ENCODE measurements at regions not wholly inside any gene's neighbourhood (a gene's known extent, or its start where the extent isn't known, plus 50 kb on each side); places are given as distances from the start of the nearest gene placed in this dataset.

GRCh38 chr2:49798570-49798969 is 644.3 kb upstream of the FSHR start:
- ChIA-PET POLR2A (no interaction called here), CTCF (no interaction called here)
- Histone ChIP-seq H3K9ac (ENCODE audit: low read length) (no peak overlapping the region), H3K27ac (ENCODE audit: low read length in 2 of 2) (no peak overlapping the region), H3K27me3 (replicated peaks in 1 of 4; ENCODE audit: control extremely low read depth in 1 of 4, control insufficient read depth in 3 of 4, insufficient read depth in 4 of 4, low read length in 3 of 4) (no peaks in the 10 kb centered on the region), H3K4me1 (ENCODE audit: control insufficient read depth in 2 of 2, insufficient read depth in 2 of 2, low read length in 2 of 2) (no peaks in the 10 kb centered on the region), H3K4me3 (ENCODE audit: control extremely low read depth in 1 of 5, extremely low read depth in 1 of 5, insufficient read depth in 1 of 5, low read depth in 2 of 5, low read length in 4 of 5) (no peak overlapping the region), H3K9me3 (ENCODE audit: control extremely low read depth in 1 of 3, control insufficient read depth in 2 of 3, insufficient read depth in 1 of 3, low read length in 2 of 3) (peaks cover 0 to 5% (median 0%) of the 10 kb centered on the region in 3 donors), H4K20me1 (ENCODE audit: control insufficient read depth, insufficient read depth, low read length, poor library complexity, severe bottlenecking) (no peaks in the 10 kb centered on the region), H3K36me3 (replicated peaks in 1 of 2; ENCODE audit: control extremely low read depth in 1 of 2, control insufficient read depth in 1 of 2, extremely low read depth in 1 of 2, insufficient read depth in 2 of 2, low read length in 1 of 2) (no peaks in the 10 kb centered on the region), H3K4me2 (replicated peaks; ENCODE audit: low read depth, low read length, poor library complexity, severe bottlenecking) (no peak overlapping the region), H3K79me2 (ENCODE audit: control insufficient read depth, insufficient read depth, low read length) (no peaks in the 10 kb centered on the region), H2AFZ (ENCODE audit: insufficient read depth, low read depth, low read length, poor library complexity, severe bottlenecking) (no peak overlapping the region)
- no peak for TF ChIP-seq CTCF (IDR thresholded peaks at IDR 0.05)
- no peak for TF ChIP-seq EZH2 (IDR thresholded peaks at IDR 0.05; ENCODE audit: borderline replicate concordance, insufficient read depth, low read depth, low read length, poor library complexity, severe bottlenecking)
- Mint-ChIP-seq H3K9me3 (ENCODE audit: insufficient read depth) (peaks cover 4% of the 10 kb centered on the region), H3K27me3 (no peaks in the 10 kb centered on the region), H3K4me3 (no peak overlapping the region), H3K27ac (no peak overlapping the region), H3K4me1 (no peaks in the 10 kb centered on the region)
- no peak for ATAC-seq (ENCODE audit: low read depth)
- no peak for DNase-seq
- intact Hi-C loops (cut with micrococcal nuclease): no loop called here

- peaks cover 2% of the 10 kb centered on the region for H3K9me3 Mint-ChIP-seq (ENCODE audit: insufficient read depth)
- POLR2A ChIA-PET: no interaction called here
- Histone ChIP-seq H3K27ac (ENCODE audit: low read length in 2 of 2) (no peak overlapping the region), H3K27me3 (replicated peaks in 1 of 4; ENCODE audit: control extremely low read depth in 1 of 4, control insufficient read depth in 3 of 4, insufficient read depth in 4 of 4, low read length in 3 of 4) (no peaks in the 10 kb centered on the region), H3K9ac (ENCODE audit: low read length) (no peak overlapping the region), H3K9me3 (ENCODE audit: control extremely low read depth in 1 of 3, control insufficient read depth in 2 of 3, insufficient read depth in 1 of 3, low read length in 2 of 3) (peaks cover 0 to 4% (median 0%) of the 10 kb centered on the region in 3 donors), H3K79me2 (ENCODE audit: control insufficient read depth, insufficient read depth, low read length) (no peaks in the 10 kb centered on the region), H2AFZ (ENCODE audit: insufficient read depth, low read depth, low read length, poor library complexity, severe bottlenecking) (no peak overlapping the region), H4K20me1 (ENCODE audit: control insufficient read depth, insufficient read depth, low read length, poor library complexity, severe bottlenecking) (no peaks in the 10 kb centered on the region), H3K4me1 (ENCODE audit: control insufficient read depth in 2 of 2, insufficient read depth in 2 of 2, low read length in 2 of 2) (no peaks in the 10 kb centered on the region), H3K4me2 (replicated peaks; ENCODE audit: low read depth, low read length, poor library complexity, severe bottlenecking) (no peak overlapping the region), H3K36me3 (replicated peaks in 1 of 2; ENCODE audit: control extremely low read depth in 1 of 2, control insufficient read depth in 1 of 2, extremely low read depth in 1 of 2, insufficient read depth in 2 of 2, low read length in 1 of 2) (no peaks in the 10 kb centered on the region), H3K4me3 (ENCODE audit: control extremely low read depth in 1 of 5, extremely low read depth in 1 of 5, insufficient read depth in 1 of 5, low read depth in 2 of 5, low read length in 4 of 5) (no peak overlapping the region)
- CTCF ChIA-PET: no interaction called here
- DNase-seq: no peak
- no peaks in the 10 kb centered on the region for H3K27me3 Mint-ChIP-seq
- H3K27ac Mint-ChIP-seq: no peak overlapping the region
- no peak overlapping the region for H3K4me3 Mint-ChIP-seq
- H3K4me1 Mint-ChIP-seq: no peaks in the 10 kb centered on the region
- TF ChIP-seq CTCF (IDR thresholded peaks at IDR 0.05) (no peak), EZH2 (IDR thresholded peaks at IDR 0.05; ENCODE audit: borderline replicate concordance, insufficient read depth, low read depth, low read length, poor library complexity, severe bottlenecking) (no peak)
- no peak for ATAC-seq (ENCODE audit: low read depth)
- intact Hi-C loops (cut with micrococcal nuclease): no loop called here
- WGBS (ENCODE audit: insufficient coverage): 100% methylated on average over 1 of the region's 3 CpGs
Measured at GRCh38 chr2:49796266-49796665, 642.0 kb upstream of the FSHR start.

All from B cell (primary cell).